K562 (cell line): ENCODE measurements at regions not wholly inside any gene's neighbourhood (a gene's known extent, or its start where the extent isn't known, plus 50 kb on each side); places are given as distances from the start of the nearest gene placed in this dataset.

Source experiments
- ATAC-seq: fragments of 200-7000 bp; cut with Tn5 transposase; 3 replicates; pipeline ENCODE4 v1.9.1; 2020; ENCODE audit warnings: moderate library complexity
- BruUV-seq: library from RNA; stranded (reverse); fragments of 400-500 nt; replicated peaks from 2 replicates; lab custom pipeline; 2021; lab: Mats Ljungman, UMichigan
- CTCF ChIA-PET: fragments of 300-600 bp; formaldehyde crosslinking; extraction: SDS; loops from one replicate; lab custom pipeline; 2021; ENCODE audit warnings: low intra/inter-chr PET ratio; lab: Yijun Ruan, JAX
- POLR2A ChIA-PET: fragments of 300-600, 350-650 bp; sonication (Branson Sonifier 250); formaldehyde crosslinking; extraction: SDS; loops from one replicate; lab custom pipeline; 2021; ENCODE audit warnings: antibody characterized with exemption, inconsistent platforms; lab: Yijun Ruan, JAX
- DNase-seq, 4 experiments: peaks; one replicate each; pipeline versions ENCODE4 v3.0.0 to v3.0.0-alpha.2; 2011 to 2018; ENCODE audit warnings: low spot score in 3 of 4, mixed read lengths in 3 of 4; ENCODE audit errors: extremely low read depth in 1 of 4
- FAIRE-seq: peaks from 2 replicates; lab custom pipeline; 2011; peaks lifted over from hg19 to GRCh38; lab: Jason Lieb, UNC
- H2AFZ ChIP-seq: 2 replicates; pipeline ENCODE4 v1.6.0; 2011; ENCODE audit warnings: low read depth, low read length, control low read depth, inconsistent platforms
- H3K27ac ChIP-seq: fragments of 200-600 bp; 3 replicates; pipeline ENCODE4 v1.8.0; 2011; ENCODE audit warnings: low read depth, mild to moderate bottlenecking, control low read depth, inconsistent platforms, low read length, moderate library complexity, mixed read lengths; ENCODE audit errors: extremely low read depth
- H3K27me3 ChIP-seq, 2 experiments: fragments of 300-600 bp in 1 of 2; 2 replicates in 1 of 2; 3 replicates in 1 of 2; pipeline versions ENCODE4 v1.6.0 to v1.8.0; 2011; ENCODE audit warnings: inconsistent platforms in 2 of 2, low read length in 2 of 2, mild to moderate bottlenecking in 1 of 2, mixed read lengths in 1 of 2, moderate library complexity in 1 of 2; ENCODE audit not compliant: control insufficient read depth in 2 of 2, insufficient read depth in 2 of 2
- H3K36me3 ChIP-seq: fragments of 300-600 bp; 3 replicates; pipeline ENCODE4 v1.8.0; 2011; ENCODE audit warnings: mild to moderate bottlenecking, low read length, inconsistent platforms; ENCODE audit not compliant: control insufficient read depth, insufficient read depth
- H3K4me1 ChIP-seq, 2 experiments: fragments of 200-600 bp in 1 of 2; replicated peaks in 1 of 2; 2 replicates in 1 of 2; 3 replicates in 1 of 2; pipeline versions ENCODE4 v1.5.1 to v1.8.0; 2011; ENCODE audit warnings: inconsistent platforms in 2 of 2, low read length in 2 of 2, mild to moderate bottlenecking in 1 of 2, mixed read lengths in 1 of 2, moderate library complexity in 1 of 2; ENCODE audit not compliant: control insufficient read depth in 2 of 2, insufficient read depth in 2 of 2
- H3K4me2 ChIP-seq: 2 replicates; pipeline ENCODE4 v1.6.1; 2011; ENCODE audit warnings: low read length, control low read depth, inconsistent platforms, mixed read lengths; ENCODE audit not compliant: insufficient read depth
- H3K4me3 ChIP-seq: fragments of 200-600 bp; sonication (generic), shearing (Covaris generic); 2 replicates; pipeline ENCODE4 v1.5.1; 2016; ENCODE audit warnings: control low read depth, inconsistent platforms
- H3K79me2 ChIP-seq: fragments of 200-600 bp; 3 replicates; pipeline ENCODE4 v1.8.0; 2011; ENCODE audit warnings: low read length, inconsistent platforms; ENCODE audit not compliant: control insufficient read depth, insufficient read depth
- H3K9ac ChIP-seq, 2 experiments: 2 replicates each; pipeline versions ENCODE4 v1.6.0 to v1.6.1; 2011; ENCODE audit warnings: low read depth in 2 of 2, low read length in 2 of 2, control low read depth in 1 of 2, inconsistent platforms in 1 of 2, mild to moderate bottlenecking in 1 of 2, mixed read lengths in 1 of 2; ENCODE audit not compliant: insufficient read depth in 1 of 2
- H3K9me1 ChIP-seq: one replicate; pipeline ENCODE4 v1.6.0; 2011; ENCODE audit warnings: inconsistent platforms, mild to moderate bottlenecking, low read length, moderate library complexity; ENCODE audit not compliant: control insufficient read depth, insufficient read depth
- H3K9me3 ChIP-seq: replicated peaks from 2 replicates; pipeline ENCODE4 v1.5.1; 2011; ENCODE audit warnings: low read depth, low read length, inconsistent platforms; ENCODE audit not compliant: control insufficient read depth, insufficient read depth
- H4K20me1 ChIP-seq: replicated peaks from 2 replicates; pipeline ENCODE4 v1.6.1; 2011; ENCODE audit warnings: low read length, inconsistent platforms, mixed read lengths; ENCODE audit not compliant: control insufficient read depth, insufficient read depth
- CSDE1 ChIP-seq, 2 experiments: fragments of 450-650 bp; IDR thresholded peaks; 2 replicates each; pipeline ENCODE4 v1.6.1; 2016; ENCODE audit warnings: mild to moderate bottlenecking in 1 of 2
- FOSL1 ChIP-seq: fragments of 200-800 bp; sonication (Bioruptor generic); conservative IDR thresholded peaks from 2 replicates; pipeline ENCODE4 v1.6.1; 2016; ENCODE audit warnings: missing genetic modification characterization, missing compliant biosample characterization
- ZNF316 ChIP-seq: fragments of 450-650 bp; IDR thresholded peaks from 2 replicates; pipeline ENCODE4 v1.6.1; 2016
- WGBS: fragments of 100-300 bp; shearing (Covaris generic); methylation state at CpG from one replicate; pipeline ENCODE4 v1.1.6; 2016; ENCODE audit warnings: low coverage, mixed read lengths; ENCODE audit not compliant: insufficient coverage; ENCODE audit errors: missing lambda C conversion rate; 5-methylcytosine and 5-hydroxymethylcytosine counted together
- in situ Hi-C: fragments of 300-500 bp; cut with MboI; formaldehyde crosslinking; loops from 4 replicates; pipeline ENCODE4 v1.15.0; 2018; ENCODE audit warnings: inconsistent platforms, mixed read lengths
- intact Hi-C: fragments of 100-400 bp; cut with micrococcal nuclease; formaldehyde crosslinking; loops from 2 replicates; pipeline ENCODE4 v1.14.2; 2022
- TF ChIP-seq, protein P1 (sequence below): sonication (generic); formaldehyde crosslinking; IDR thresholded peaks from 2 replicates; pipeline ENCODE4 v1.8.0; 2023; ENCODE audit warnings: mild to moderate bottlenecking, missing genetic modification reagents
- TF ChIP-seq, protein P2 (sequence below): fragments of 250-450 bp; sonication (Bioruptor Pico); IDR thresholded peaks from 2 replicates; pipeline ENCODE4 v1.8.0; 2021; ENCODE audit warnings: moderate library complexity, mild to moderate bottlenecking, inconsistent platforms
- TF ChIP-seq, protein P3 (sequence below), 2 experiments: fragments of 450-650 bp in 1 of 2; IDR thresholded peaks; 2 replicates each; pipeline ENCODE4 v1.6.1; 2011 to 2017; ENCODE audit warnings: low read depth in 2 of 2, antibody characterized with exemption in 1 of 2, borderline replicate concordance in 1 of 2, low read length in 1 of 2, mild to moderate bottlenecking in 1 of 2, mixed read lengths in 1 of 2; ENCODE audit not compliant: control insufficient read depth in 1 of 2

DNA sequence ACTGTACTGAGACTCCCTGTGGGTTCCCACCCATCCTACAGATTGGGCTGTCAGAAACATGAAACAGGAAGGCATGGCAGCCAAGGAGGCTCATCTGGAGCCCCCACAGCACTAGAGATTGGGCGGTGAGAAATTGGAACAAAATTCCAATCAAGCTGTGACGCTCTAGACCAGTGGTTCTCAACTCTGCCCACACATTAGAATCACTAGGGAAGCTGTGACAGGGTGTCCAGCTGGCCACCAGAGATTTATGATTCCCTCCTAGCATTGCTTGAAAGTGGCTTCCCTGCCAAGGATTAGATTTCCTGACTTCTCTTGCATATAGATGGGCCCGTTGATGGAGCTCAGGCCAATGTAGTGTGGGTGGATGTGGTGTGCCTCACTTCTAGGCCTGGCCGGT is 187.5 kb upstream of the ZC3H12A start:
- Histone ChIP-seq H3K9me1 (no peaks in the 10 kb centered on the region), H3K27ac (no peak overlapping the region), H3K36me3 (no peaks in the 10 kb centered on the region), H3K4me2 (no peak overlapping the region), H3K9ac (no peak overlapping the region), H3K4me1 (no peaks in the 10 kb centered on the region), H3K79me2 (no peaks in the 10 kb centered on the region), H2AFZ (no peak overlapping the region), H3K27me3 (peaks cover 5 to 10% of the 10 kb centered on the region in 2 experiments; a peak in 2 of 5 replicates), H3K4me3 (no peak overlapping the region), H4K20me1 (peaks cover 3% of the 10 kb centered on the region; the same call in 1 of the 2 replicates), H3K9me3 (no peaks in the 10 kb centered on the region)
- no peak for TF ChIP-seq CSDE1 (IDR thresholded peaks at IDR 0.05)
- no peak for TF ChIP-seq FOSL1 (tag)
- TF ChIP-seq, protein P1, sequence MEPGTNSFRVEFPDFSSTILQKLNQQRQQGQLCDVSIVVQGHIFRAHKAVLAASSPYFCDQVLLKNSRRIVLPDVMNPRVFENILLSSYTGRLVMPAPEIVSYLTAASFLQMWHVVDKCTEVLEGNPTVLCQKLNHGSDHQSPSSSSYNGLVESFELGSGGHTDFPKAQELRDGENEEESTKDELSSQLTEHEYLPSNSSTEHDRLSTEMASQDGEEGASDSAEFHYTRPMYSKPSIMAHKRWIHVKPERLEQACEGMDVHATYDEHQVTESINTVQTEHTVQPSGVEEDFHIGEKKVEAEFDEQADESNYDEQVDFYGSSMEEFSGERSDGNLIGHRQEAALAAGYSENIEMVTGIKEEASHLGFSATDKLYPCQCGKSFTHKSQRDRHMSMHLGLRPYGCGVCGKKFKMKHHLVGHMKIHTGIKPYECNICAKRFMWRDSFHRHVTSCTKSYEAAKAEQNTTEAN (CRISPR knock-in tag): no peak
- no peak for TF ChIP-seq ZNF316
- TF ChIP-seq, protein P2, sequence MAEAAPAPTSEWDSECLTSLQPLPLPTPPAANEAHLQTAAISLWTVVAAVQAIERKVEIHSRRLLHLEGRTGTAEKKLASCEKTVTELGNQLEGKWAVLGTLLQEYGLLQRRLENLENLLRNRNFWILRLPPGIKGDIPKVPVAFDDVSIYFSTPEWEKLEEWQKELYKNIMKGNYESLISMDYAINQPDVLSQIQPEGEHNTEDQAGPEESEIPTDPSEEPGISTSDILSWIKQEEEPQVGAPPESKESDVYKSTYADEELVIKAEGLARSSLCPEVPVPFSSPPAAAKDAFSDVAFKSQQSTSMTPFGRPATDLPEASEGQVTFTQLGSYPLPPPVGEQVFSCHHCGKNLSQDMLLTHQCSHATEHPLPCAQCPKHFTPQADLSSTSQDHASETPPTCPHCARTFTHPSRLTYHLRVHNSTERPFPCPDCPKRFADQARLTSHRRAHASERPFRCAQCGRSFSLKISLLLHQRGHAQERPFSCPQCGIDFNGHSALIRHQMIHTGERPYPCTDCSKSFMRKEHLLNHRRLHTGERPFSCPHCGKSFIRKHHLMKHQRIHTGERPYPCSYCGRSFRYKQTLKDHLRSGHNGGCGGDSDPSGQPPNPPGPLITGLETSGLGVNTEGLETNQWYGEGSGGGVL (CRISPR knock-in tag): no peak
- TF ChIP-seq, protein P3, sequence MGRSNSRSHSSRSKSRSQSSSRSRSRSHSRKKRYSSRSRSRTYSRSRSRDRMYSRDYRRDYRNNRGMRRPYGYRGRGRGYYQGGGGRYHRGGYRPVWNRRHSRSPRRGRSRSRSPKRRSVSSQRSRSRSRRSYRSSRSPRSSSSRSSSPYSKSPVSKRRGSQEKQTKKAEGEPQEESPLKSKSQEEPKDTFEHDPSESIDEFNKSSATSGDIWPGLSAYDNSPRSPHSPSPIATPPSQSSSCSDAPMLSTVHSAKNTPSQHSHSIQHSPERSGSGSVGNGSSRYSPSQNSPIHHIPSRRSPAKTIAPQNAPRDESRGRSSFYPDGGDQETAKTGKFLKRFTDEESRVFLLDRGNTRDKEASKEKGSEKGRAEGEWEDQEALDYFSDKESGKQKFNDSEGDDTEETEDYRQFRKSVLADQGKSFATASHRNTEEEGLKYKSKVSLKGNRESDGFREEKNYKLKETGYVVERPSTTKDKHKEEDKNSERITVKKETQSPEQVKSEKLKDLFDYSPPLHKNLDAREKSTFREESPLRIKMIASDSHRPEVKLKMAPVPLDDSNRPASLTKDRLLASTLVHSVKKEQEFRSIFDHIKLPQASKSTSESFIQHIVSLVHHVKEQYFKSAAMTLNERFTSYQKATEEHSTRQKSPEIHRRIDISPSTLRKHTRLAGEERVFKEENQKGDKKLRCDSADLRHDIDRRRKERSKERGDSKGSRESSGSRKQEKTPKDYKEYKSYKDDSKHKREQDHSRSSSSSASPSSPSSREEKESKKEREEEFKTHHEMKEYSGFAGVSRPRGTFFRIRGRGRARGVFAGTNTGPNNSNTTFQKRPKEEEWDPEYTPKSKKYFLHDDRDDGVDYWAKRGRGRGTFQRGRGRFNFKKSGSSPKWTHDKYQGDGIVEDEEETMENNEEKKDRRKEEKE (IDR thresholded peaks at IDR 0.05; ENCODE audit: borderline replicate concordance in 1 of 2, control insufficient read depth in 1 of 2, low read depth in 2 of 2, low read length in 1 of 2): no peak
- no peak for ATAC-seq
- ChIA-PET CTCF (no interaction called here), POLR2A (no interaction called here)
- BruUV-seq: no TSS peak
- FAIRE-seq: no peak
- intact Hi-C loops: no loop called here
- in situ Hi-C loops: no loop called here
- no peak for DNase-seq
- WGBS: 0% methylated on average over 4 of the region's 4 CpGs
